DMS 273 (cell line): ENCODE measurements at regions not wholly inside any gene's neighbourhood (a gene's known extent, or its start where the extent isn't known, plus 50 kb on each side); places are given as distances from the start of the nearest gene placed in this dataset.

ENCODE experiments used
- DNase-seq: peaks from one replicate; lab custom pipeline; 2025; ENCODE audit not compliant: unreplicated experiment; lab: John Stamatoyannopoulos, UW

GRCh38 chr2:121120411-121120810 lies 164.6 kb downstream of the TFCP2L1 start:
- no peak for DNase-seq

GRCh38 chr2:121120991-121121390 lies 164.0 kb downstream of the TFCP2L1 start:
- DNase-seq, result no peak

GRCh38 chr2:121121661-121122060 lies 163.3 kb downstream of the TFCP2L1 start:
- no peak for DNase-seq

- no peak for DNase-seq
Measured at GRCh38 chr2:121123268-121123667, 161.7 kb downstream of the TFCP2L1 start.

- no peak for DNase-seq
Measured at GRCh38 chr2:121124330-121124729, 160.7 kb downstream of the TFCP2L1 start.

- DNase-seq, result no peak
Measured at GRCh38 chr2:121125350-121125749, 159.7 kb downstream of the TFCP2L1 start.

GRCh38 chr2:121128741-121129659 lies 156.0 kb downstream of the TFCP2L1 start:
- DNase-seq, result peak; percentile 76

- no peak for DNase-seq
Measured at GRCh38 chr2:121129692-121130091, 155.3 kb downstream of the TFCP2L1 start.

GRCh38 chr2:121130301-121130850 lies 154.6 kb downstream of the TFCP2L1 start:
- DNase-seq, result peak; percentile 53

- no peak for DNase-seq
Measured at GRCh38 chr2:121131375-121131774, 153.6 kb downstream of the TFCP2L1 start.

GRCh38 chr2:121132054-121132761 lies 152.8 kb downstream of the TFCP2L1 start:
- no peak for DNase-seq

GRCh38 chr2:121132762-121133107 lies 152.3 kb downstream of the TFCP2L1 start:
- DNase-seq, result no peak

- DNase-seq, result no peak
Measured at GRCh38 chr2:121133551-121134319, 151.3 kb downstream of the TFCP2L1 start.

GRCh38 chr2:121134728-121135127 lies 150.3 kb downstream of the TFCP2L1 start:
- no peak for DNase-seq

- DNase-seq, result peak; percentile 24
Measured at GRCh38 chr2:121135168-121135853, 149.7 kb downstream of the TFCP2L1 start.

- peak; percentile 55 for DNase-seq
Measured at GRCh38 chr2:121136323-121136722, 148.7 kb downstream of the TFCP2L1 start.

GRCh38 chr2:121137571-121137970 lies 147.4 kb downstream of the TFCP2L1 start:
- no peak for DNase-seq

GRCh38 chr2:121140734-121141133 lies 144.3 kb downstream of the TFCP2L1 start:
- no peak for DNase-seq

GRCh38 chr2:121142452-121142851 lies 142.6 kb downstream of the TFCP2L1 start:
- no peak for DNase-seq

GRCh38 chr2:121144111-121144510 lies 140.9 kb downstream of the TFCP2L1 start:
- DNase-seq, result no peak

GRCh38 chr2:121146630-121147029 lies 138.4 kb downstream of the TFCP2L1 start:
- DNase-seq, result no peak
